NB4 (cell line): ENCODE measurements at regions not wholly inside any gene's neighbourhood (a gene's known extent, or its start where the extent isn't known, plus 50 kb on each side); places are given as distances from the start of the nearest gene placed in this dataset.

ENCODE experiments used
- DNase-seq: peaks from one replicate; pipeline ENCODE4 v3.0.0; 2010; ENCODE audit warnings: low read depth
- H3K4me3 ChIP-seq: one replicate; pipeline ENCODE4 v1.5.1; 2011; ENCODE audit warnings: mild to moderate bottlenecking, low read depth, low read length, moderate library complexity
- CTCF ChIP-seq: IDR thresholded peaks from one replicate; pipeline ENCODE4 v1.5.1; 2012; ENCODE audit warnings: low read depth, low read length
- MAX ChIP-seq: IDR thresholded peaks from 2 replicates; pipeline ENCODE4 v1.6.1; 2011; ENCODE audit warnings: low read depth, low read length
- MYC ChIP-seq: IDR thresholded peaks from 2 replicates; pipeline ENCODE4 v1.6.1; 2011; ENCODE audit warnings: low read depth, low read length
- POLR2A ChIP-seq: IDR thresholded peaks from 2 replicates; pipeline ENCODE4 v1.6.1; 2011; ENCODE audit warnings: mild to moderate bottlenecking; ENCODE audit not compliant: insufficient read length; ENCODE audit errors: extremely low read depth

- H3K4me3 ChIP-seq, result no peak overlapping the region
- DNase-seq, result no peak
- TF ChIP-seq MYC (no peak), CTCF (no peak), MAX (no peak), POLR2A (no peak)
Measured at GRCh38 chr1:221897321-221897721, 155.4 kb upstream of the DUSP10 start.

GRCh38 chr1:221892301-221892830 is 150.5 kb upstream of the DUSP10 start:
- no peak for TF ChIP-seq MAX
- TF ChIP-seq CTCF, result no peak
- no peak for TF ChIP-seq MYC
- no peak for TF ChIP-seq POLR2A
- DNase-seq, result no peak
- H3K4me3 ChIP-seq, result no peak overlapping the region

- DNase-seq, result no peak
- no peak overlapping the region for H3K4me3 ChIP-seq
- no peak for TF ChIP-seq CTCF
Measured at GRCh38 chr1:221891708-221892107, 149.8 kb upstream of the DUSP10 start.

GRCh38 chr1:221888801-221889200 is 146.9 kb upstream of the DUSP10 start:
- TF ChIP-seq CTCF (no peak), POLR2A (no peak), MYC (no peak), MAX (no peak)
- DNase-seq, result no peak
- H3K4me3 ChIP-seq, result no peak overlapping the region

GRCh38 chr1:221888218-221888617 is 146.3 kb upstream of the DUSP10 start:
- TF ChIP-seq POLR2A (no peak), CTCF (no peak), MAX (no peak), MYC (no peak)
- no peak for DNase-seq
- no peak overlapping the region for H3K4me3 ChIP-seq

- no peak for TF ChIP-seq MAX
- TF ChIP-seq CTCF, result no peak
- no peak for TF ChIP-seq POLR2A
- TF ChIP-seq MYC, result no peak
- no peak overlapping the region for H3K4me3 ChIP-seq
- DNase-seq, result no peak
Measured at GRCh38 chr1:221887758-221888157, 145.9 kb upstream of the DUSP10 start.
